Posterior vena cava (tissue), 2 donors: ENCODE measurements at regions not wholly inside any gene's neighbourhood (a gene's known extent, or its start where the extent isn't known, plus 50 kb on each side); places are given as distances from the start of the nearest gene placed in this dataset.

Experiments
- DNase-seq: peaks from one replicate; pipeline ENCODE4 v3.0.0-alpha.2; 2020; ENCODE audit warnings: low spot score
- intact Hi-C, 2 donors: fragments of 100-400 bp; cut with DNase I; formaldehyde crosslinking; loops; one replicate each; pipeline versions ENCODE4 v1.14.1 to v1.14.2; 2022 to 2023
- donor health status: DM: yes; HTN: yes; CAD: no.
- donor health status: DM: yes; HTN: yes; CAD: no.

- DNase-seq, result peak; percentile 62
- intact Hi-C loops, result loop anchor here in 1 of 2 donors (10.0 kb wide), 1 partner anchor 392 kb away; the partner anchor contains the start of gene EFNB1
Measured at GRCh38 chrX:69216911-69217310, 51.7 kb upstream of the PJA1 start.

DNA sequence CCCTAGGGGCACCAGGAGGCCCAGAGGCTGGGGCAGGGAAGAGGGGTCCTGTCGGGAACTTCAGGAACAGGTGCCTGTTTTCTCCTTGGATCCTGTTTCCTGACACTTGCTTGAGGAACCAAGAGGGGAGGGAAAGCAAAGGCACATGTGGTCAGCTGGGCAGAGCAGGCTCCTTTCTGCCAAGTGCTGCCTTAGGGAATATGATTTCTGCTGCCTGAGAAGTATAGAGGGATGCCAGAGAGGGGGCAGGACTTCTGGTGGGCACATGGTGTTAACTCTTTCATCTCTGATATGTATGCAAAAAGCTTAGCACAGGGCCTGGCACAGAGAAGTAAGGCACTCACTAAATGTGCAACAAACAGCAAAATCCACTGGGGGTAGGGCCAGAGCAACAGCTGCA is 51.2 kb upstream of the PJA1 start:
- intact Hi-C loops, result loop anchor here in 1 of 2 donors (10.0 kb wide), 1 partner anchor 392 kb away; the partner anchor contains the start of gene EFNB1
- no peak for DNase-seq

GRCh38 chrX:69215161-69215875 is 50.1 kb upstream of the PJA1 start:
- intact Hi-C loops, result loop anchor here in 1 of 2 donors (10.0 kb wide), 1 partner anchor 391 kb away; the partner anchor contains the start of gene EFNB1

More at GRCh38 chrX:69215161-69215875, 50.1 kb upstream of the PJA1 start:
- no peak for DNase-seq
